Loucy (cell line): ENCODE measurements at regions not wholly inside any gene's neighbourhood (a gene's known extent, or its start where the extent isn't known, plus 50 kb on each side); places are given as distances from the start of the nearest gene placed in this dataset.

ENCODE experiments used
- H2AFZ ChIP-seq: fragments of 200-600 bp; sonication (generic); 2 replicates; pipeline ENCODE4 v1.6.0; 2016; ENCODE audit warnings: antibody characterized with exemption, mild to moderate bottlenecking, low read length, moderate library complexity
- H3F3A ChIP-seq: fragments of 200-600 bp; 2 replicates; pipeline ENCODE4 v1.6.0; 2016; ENCODE audit warnings: antibody characterized with exemption, low read depth, mild to moderate bottlenecking
- H3K27me3 ChIP-seq: fragments of 200-600 bp; sonication (generic); 2 replicates; pipeline ENCODE4 v1.6.1; 2014; ENCODE audit warnings: low read length, mild to moderate bottlenecking; ENCODE audit not compliant: insufficient read depth, poor library complexity, severe bottlenecking
- H3K36me3 ChIP-seq: fragments of 200-600 bp; sonication (generic); 2 replicates; pipeline ENCODE4 v1.6.1; 2016; ENCODE audit warnings: low read length; ENCODE audit not compliant: insufficient read depth
- H3K4me1 ChIP-seq: fragments of 200-600 bp; sonication (generic); 2 replicates; pipeline ENCODE4 v1.5.1; 2014; ENCODE audit warnings: low read length, mild to moderate bottlenecking; ENCODE audit not compliant: insufficient read depth, poor library complexity, severe bottlenecking
- H3K4me2 ChIP-seq: fragments of 200-600 bp; sonication (generic); 2 replicates; pipeline ENCODE4 v1.6.0; 2014; ENCODE audit warnings: antibody characterized with exemption, low read length, low read depth, mild to moderate bottlenecking; ENCODE audit not compliant: poor library complexity, severe bottlenecking
- H3K4me3 ChIP-seq: fragments of 200-600 bp; sonication (generic); 2 replicates; pipeline ENCODE4 v1.5.1; 2014; ENCODE audit warnings: low read length, mild to moderate bottlenecking, mixed read lengths; ENCODE audit not compliant: poor library complexity, severe bottlenecking
- H3K79me2 ChIP-seq: fragments of 200-600 bp; sonication (generic); 2 replicates; pipeline ENCODE4 v1.6.1; 2014; ENCODE audit warnings: low read length; ENCODE audit not compliant: insufficient read depth
- H3K9ac ChIP-seq: fragments of 200-600 bp; sonication (generic); 2 replicates; pipeline ENCODE4 v1.6.0; 2014; ENCODE audit warnings: mild to moderate bottlenecking, low read depth, low read length, moderate library complexity; ENCODE audit not compliant: poor library complexity, severe bottlenecking
- H3K9me2 ChIP-seq: fragments of 200-600 bp; sonication (generic); replicated peaks from 2 replicates; pipeline ENCODE4 v1.6.1; 2016; ENCODE audit warnings: low read depth, low read length, mixed read lengths
- H3K9me3 ChIP-seq: fragments of 200-600 bp; sonication (generic); 2 replicates; pipeline ENCODE4 v1.6.1; 2014; ENCODE audit warnings: mild to moderate bottlenecking, antibody characterized with exemption, low read length, low read depth; ENCODE audit not compliant: insufficient read depth
- H4K20me1 ChIP-seq: fragments of 200-600 bp; sonication (generic); 2 replicates; pipeline ENCODE4 v1.6.0; 2014; ENCODE audit warnings: antibody characterized with exemption, low read length, mild to moderate bottlenecking; ENCODE audit not compliant: insufficient read depth, poor library complexity, severe bottlenecking
- EZH2phosphoT487 ChIP-seq: fragments of 200-600 bp; IDR thresholded peaks from 2 replicates; pipeline ENCODE4 v1.6.1; 2018; ENCODE audit warnings: antibody characterized with exemption, mild to moderate bottlenecking, moderate library complexity, borderline replicate concordance
- TF ChIP-seq, protein P1 (sequence below): fragments of 200-600 bp; sonication (generic); conservative IDR thresholded peaks from 2 replicates; pipeline ENCODE4 v1.5.1; 2014; ENCODE audit warnings: mild to moderate bottlenecking, antibody characterized with exemption, low read length

DNA sequence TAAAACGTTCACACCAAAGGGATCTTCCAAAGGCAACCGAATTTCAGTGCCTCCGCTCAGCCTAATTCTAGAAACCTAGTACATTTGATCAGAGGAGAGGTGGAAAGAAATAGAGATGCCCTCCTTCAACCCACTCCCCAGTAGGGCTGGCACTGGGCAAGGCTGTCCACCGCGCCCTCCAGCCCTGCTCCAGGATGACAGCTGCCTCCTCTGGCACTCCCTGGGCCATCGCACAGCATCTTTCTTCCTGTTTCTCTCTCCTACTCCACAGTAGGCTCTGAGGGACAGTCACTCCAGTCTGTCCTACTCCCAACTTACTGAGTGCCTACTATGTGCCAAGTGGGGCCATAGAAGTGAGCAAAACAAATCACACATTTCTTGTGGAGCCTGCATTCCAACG, 226.2 kb downstream of the SKIDA1 start:
- Histone ChIP-seq H3K9me3 (no peaks in the 10 kb centered on the region), H3K4me1 (no peaks in the 10 kb centered on the region), H3K9ac (no peak overlapping the region), H3K27me3 (no peaks in the 10 kb centered on the region), H3K9me2 (no peaks in the 10 kb centered on the region), H4K20me1 (no peaks in the 10 kb centered on the region), H3K79me2 (no peaks in the 10 kb centered on the region), H3F3A (no peaks in the 10 kb centered on the region), H3K4me3 (no peak overlapping the region), H3K4me2 (no peak overlapping the region), H2AFZ (no peak overlapping the region), H3K36me3 (no peaks in the 10 kb centered on the region)
- no peak for TF ChIP-seq EZH2phosphoT487
- TF ChIP-seq, protein P1, sequence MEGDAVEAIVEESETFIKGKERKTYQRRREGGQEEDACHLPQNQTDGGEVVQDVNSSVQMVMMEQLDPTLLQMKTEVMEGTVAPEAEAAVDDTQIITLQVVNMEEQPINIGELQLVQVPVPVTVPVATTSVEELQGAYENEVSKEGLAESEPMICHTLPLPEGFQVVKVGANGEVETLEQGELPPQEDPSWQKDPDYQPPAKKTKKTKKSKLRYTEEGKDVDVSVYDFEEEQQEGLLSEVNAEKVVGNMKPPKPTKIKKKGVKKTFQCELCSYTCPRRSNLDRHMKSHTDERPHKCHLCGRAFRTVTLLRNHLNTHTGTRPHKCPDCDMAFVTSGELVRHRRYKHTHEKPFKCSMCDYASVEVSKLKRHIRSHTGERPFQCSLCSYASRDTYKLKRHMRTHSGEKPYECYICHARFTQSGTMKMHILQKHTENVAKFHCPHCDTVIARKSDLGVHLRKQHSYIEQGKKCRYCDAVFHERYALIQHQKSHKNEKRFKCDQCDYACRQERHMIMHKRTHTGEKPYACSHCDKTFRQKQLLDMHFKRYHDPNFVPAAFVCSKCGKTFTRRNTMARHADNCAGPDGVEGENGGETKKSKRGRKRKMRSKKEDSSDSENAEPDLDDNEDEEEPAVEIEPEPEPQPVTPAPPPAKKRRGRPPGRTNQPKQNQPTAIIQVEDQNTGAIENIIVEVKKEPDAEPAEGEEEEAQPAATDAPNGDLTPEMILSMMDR = no peak

DNA sequence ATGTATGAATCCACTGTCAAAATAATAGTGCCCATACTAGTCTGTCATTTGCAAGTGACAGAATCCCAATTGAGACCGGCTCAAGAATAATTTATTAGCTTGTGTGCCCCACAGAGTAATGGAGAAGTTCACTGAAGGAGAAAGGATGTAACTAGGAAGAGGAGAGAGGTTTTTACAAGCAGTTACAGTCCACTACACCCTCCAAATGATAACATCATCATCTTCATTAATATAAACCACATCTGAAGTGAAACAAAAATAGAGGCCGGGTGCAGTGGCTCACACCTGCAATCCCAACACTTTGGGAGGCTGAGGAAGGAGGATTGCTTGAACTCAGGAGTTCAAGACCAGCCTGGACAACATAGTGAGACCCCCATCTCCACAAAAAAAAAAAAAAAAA, 226.8 kb downstream of the SKIDA1 start:
- no peaks in the 10 kb centered on the region for H3K9me2 ChIP-seq
- H4K20me1 ChIP-seq = no peaks in the 10 kb centered on the region
- H3K27me3 ChIP-seq = no peaks in the 10 kb centered on the region
- no peaks in the 10 kb centered on the region for H3K4me1 ChIP-seq
- no peak overlapping the region for H3K4me3 ChIP-seq
- no peaks in the 10 kb centered on the region for H3K9me3 ChIP-seq
- TF ChIP-seq, protein P1 = no peak
- TF ChIP-seq EZH2phosphoT487 = no peak
- H3K79me2 ChIP-seq = no peaks in the 10 kb centered on the region
- H3K4me2 ChIP-seq = no peak overlapping the region
- H3K36me3 ChIP-seq = no peaks in the 10 kb centered on the region
- no peaks in the 10 kb centered on the region for H3F3A ChIP-seq
- no peak overlapping the region for H2AFZ ChIP-seq
- no peak overlapping the region for H3K9ac ChIP-seq

DNA sequence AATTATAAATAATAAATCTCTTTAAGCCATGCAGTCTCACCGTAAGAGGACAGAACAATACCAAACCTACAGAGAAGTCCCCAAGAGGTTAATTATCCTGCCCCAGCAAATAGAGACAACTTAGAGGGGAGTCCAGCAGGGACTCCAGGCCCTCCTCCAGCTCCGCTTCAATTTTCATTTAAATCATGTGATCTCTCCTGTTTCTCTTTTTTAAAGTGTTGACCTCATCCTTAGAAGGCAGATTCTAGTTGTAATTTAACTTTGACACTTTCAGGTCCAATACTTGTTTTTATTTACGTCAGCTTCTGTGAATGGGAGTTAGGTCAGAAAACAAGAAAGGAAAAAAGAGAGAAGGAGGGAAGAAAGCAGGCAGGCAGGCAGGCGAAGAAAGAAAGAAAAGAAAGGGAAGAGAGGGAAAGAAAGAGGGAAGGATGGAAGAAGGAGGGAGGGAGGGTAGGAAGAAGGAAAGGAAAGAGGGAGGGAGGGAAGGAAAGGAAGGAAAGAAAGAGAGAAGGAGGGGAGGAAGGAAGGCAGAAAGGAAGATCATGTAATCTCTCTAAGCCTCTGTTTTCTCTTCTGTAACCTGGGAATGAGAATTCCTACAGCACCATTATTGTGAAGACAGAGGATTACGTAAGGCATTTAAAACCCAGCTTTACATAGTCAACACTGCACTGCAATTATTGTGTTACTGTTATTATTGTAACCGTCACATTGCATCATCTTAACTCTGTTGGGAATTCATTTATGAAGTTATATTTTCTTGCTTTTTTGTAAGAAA, 227.7 kb downstream of the SKIDA1 start:
- TF ChIP-seq EZH2phosphoT487 = no peak
- TF ChIP-seq, protein P1 = no peak
- no peak overlapping the region for H3K4me2 ChIP-seq
- no peaks in the 10 kb centered on the region for H3K27me3 ChIP-seq

More for the DNA sequence above, 227.7 kb downstream of the SKIDA1 start:
- H3K4me3 ChIP-seq = no peak overlapping the region
- H3K9ac ChIP-seq = no peak overlapping the region
- H3K79me2 ChIP-seq = no peaks in the 10 kb centered on the region
- no peak overlapping the region for H2AFZ ChIP-seq
- H3K4me1 ChIP-seq = no peaks in the 10 kb centered on the region
- H4K20me1 ChIP-seq = no peaks in the 10 kb centered on the region
- no peaks in the 10 kb centered on the region for H3K9me2 ChIP-seq
- H3K36me3 ChIP-seq = no peaks in the 10 kb centered on the region
- no peaks in the 10 kb centered on the region for H3F3A ChIP-seq
- no peaks in the 10 kb centered on the region for H3K9me3 ChIP-seq
